ENCODE measurements at regions not wholly inside any gene's neighbourhood (a gene's known extent, or its start where the extent isn't known, plus 50 kb on each side); places are given as distances from the start of the nearest gene placed in this dataset.

DNA sequence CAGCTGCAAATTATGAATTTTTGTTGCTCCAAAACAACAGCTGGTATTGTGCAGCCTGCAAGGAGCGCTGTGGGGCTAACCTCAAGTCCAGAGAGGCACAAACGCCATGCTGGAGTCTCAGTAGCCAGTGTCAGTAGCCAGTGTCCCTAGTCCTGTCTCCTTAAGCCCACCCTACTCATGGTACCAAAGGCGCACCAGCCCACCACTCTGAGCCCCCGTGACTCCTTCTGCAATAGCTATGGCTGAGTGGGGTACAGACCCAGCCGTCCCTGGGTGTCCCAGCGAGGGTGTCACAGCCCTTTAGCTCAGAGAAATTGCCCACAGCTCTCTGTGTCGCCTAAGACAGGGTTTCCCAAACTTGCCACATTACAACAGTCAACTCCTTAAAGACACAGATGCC, 65.2 kb downstream of the ARL6IP4 start:
- Mint-ChIP-seq H3K27me3 (no peaks in the 10 kb centered on the region), H3K36me3 (ENCODE audit: low read depth) (no peaks in the 10 kb centered on the region), H3K9me3 (no peaks in the 10 kb centered on the region), H3K27ac (no peak overlapping the region), H3K4me1 (ENCODE audit: low read depth) (peaks cover 46% of the 10 kb centered on the region), H3K4me3 (no peak overlapping the region)
- no peak for DNase-seq

- H3K27ac Mint-ChIP-seq = no peak overlapping the region
Observed at GRCh38 chr12:123044351-123044750, 63.9 kb downstream of the ARL6IP4 start.

DNA sequence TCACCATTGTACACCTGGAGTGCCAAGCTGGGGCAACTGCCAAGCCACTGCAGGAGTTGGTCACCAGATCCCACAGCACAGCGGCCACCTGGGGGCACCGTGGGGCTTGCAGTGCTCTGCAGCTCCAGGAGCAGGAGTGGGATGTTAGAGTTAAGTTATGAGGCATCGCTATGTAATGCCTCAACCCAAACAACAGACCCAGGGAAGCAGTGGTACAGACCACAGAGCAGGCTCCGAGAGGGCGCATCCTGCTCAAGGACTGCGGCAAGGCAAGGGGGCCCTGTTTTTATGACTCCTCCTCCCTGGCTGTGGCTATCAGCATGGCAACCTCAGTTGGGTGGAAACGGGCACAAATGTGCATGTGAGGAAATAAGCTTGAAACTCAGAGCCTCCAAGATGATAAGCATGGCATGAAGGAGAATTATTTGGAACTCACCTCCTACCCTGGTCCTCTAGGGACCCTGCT, 63.1 kb downstream of the ARL6IP4 start:
- no peak overlapping the region for H3K4me3 Mint-ChIP-seq
- no peaks in the 10 kb centered on the region for H3K36me3 Mint-ChIP-seq (ENCODE audit: low read depth)
- peaks cover 35% of the 10 kb centered on the region for H3K4me1 Mint-ChIP-seq (ENCODE audit: low read depth)
- peak; percentile 80 for DNase-seq
- peak overlapping the region; percentile 54 for H3K27ac Mint-ChIP-seq
- no peaks in the 10 kb centered on the region for H3K27me3 Mint-ChIP-seq
- H3K9me3 Mint-ChIP-seq = no peaks in the 10 kb centered on the region

More at GRCh38 chr12:123044351-123044750, 63.9 kb downstream of the ARL6IP4 start:
- DNase-seq = no peak
- Mint-ChIP-seq H3K4me1 (ENCODE audit: low read depth) (peaks cover 38% of the 10 kb centered on the region), H3K27me3 (no peaks in the 10 kb centered on the region), H3K9me3 (no peaks in the 10 kb centered on the region), H3K36me3 (ENCODE audit: low read depth) (no peaks in the 10 kb centered on the region), H3K4me3 (no peak overlapping the region)

DNA sequence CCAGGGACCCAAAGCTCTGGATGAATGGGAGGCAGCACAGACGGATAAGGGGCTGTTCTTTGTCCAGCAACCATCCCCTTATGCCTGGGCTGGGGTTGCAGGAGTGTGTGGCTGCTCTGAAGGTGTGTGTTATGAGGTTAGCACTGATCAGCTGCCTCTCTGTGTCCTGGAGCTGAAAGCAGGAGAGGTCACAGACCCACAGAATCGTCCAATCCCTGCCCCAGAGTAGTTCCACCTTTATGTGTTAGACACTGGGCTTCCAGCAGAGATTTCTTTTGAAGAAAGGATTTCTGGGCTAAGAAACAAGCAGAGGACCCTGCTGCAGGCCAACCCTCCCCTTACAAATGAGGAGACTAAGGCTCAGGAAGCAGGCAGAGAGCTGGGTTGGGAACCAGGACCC, 62.4 kb downstream of the ARL6IP4 start:
- no peaks in the 10 kb centered on the region for H3K27me3 Mint-ChIP-seq
- no peak overlapping the region for H3K27ac Mint-ChIP-seq
- no peaks in the 10 kb centered on the region for H3K9me3 Mint-ChIP-seq
- H3K4me1 Mint-ChIP-seq (ENCODE audit: low read depth) = peaks cover 30% of the 10 kb centered on the region
- no peak overlapping the region for H3K4me3 Mint-ChIP-seq
- DNase-seq = no peak
- H3K36me3 Mint-ChIP-seq (ENCODE audit: low read depth) = no peaks in the 10 kb centered on the region

DNA sequence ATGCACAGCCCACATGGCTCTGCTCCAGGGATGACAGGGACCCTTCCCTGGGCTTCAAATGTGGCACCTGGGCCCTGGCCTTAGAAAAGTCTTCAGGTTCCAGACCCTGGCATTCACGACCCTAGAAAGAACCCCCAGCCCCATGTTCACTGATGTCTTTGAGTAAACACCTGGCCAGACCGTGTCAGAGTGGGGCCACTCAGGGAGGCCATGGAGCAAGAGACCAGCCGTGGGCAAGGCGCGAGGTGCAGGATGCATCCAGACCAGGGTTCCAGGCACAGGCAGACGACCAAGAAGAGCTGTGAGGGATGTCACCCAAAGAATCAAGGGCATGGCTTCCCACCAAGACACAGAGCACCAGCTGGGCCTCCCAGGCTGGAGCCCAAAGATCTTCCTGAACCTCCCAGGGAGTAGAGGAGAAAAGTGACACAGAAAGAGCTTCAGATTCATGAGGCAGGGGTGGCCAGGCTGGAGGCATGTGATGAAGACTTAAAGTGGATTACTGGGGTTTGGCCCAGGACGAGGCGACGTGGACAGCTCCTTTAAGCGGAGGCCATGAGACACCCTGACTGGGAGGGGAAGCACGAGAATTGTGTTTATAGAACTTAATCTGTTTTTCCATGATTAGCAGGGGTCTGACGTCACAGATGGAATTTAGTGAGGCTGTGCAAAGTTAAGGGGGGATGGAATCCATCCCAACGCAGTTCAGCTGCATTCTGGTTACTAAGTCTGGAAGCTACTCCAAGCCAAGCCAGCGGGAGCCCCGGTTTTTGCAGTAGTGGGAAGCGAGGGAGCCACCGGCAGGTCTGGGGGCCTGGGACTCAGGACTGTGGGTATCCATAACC, 61.6 kb downstream of the ARL6IP4 start:
- DNase-seq = no peak
- H3K4me3 Mint-ChIP-seq = no peak overlapping the region
- no peak overlapping the region for H3K27ac Mint-ChIP-seq
- no peaks in the 10 kb centered on the region for H3K9me3 Mint-ChIP-seq
- no peaks in the 10 kb centered on the region for H3K27me3 Mint-ChIP-seq
- H3K36me3 Mint-ChIP-seq (ENCODE audit: low read depth) = no peaks in the 10 kb centered on the region
- H3K4me1 Mint-ChIP-seq (ENCODE audit: low read depth) = peaks cover 27% of the 10 kb centered on the region

DNA sequence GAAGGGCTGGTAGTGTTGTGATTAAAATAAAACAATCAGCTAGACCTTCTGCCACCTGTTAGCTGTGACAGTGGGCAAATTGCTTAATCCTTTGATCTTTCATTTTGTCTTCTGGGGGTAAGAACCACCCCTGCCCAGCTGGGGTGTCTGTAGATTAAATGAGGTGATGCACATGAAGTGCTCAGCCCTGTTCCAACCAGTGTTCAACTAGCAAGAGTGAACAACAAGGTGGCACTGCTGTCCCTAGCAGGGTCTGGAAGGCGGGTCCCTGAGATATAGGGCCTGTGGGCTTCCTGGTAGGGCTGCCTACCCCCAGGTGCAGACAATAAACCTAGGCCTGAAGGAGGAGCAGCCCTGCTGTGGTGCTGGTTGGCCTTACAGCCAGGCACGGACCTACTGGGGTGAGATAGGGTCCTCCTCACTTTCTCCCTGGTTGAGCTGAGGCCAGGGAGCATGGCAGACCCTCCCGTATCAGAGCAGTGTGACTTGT, 60.6 kb downstream of the ARL6IP4 start:
- H3K27ac Mint-ChIP-seq = no peak overlapping the region
- H3K4me3 Mint-ChIP-seq = no peak overlapping the region

GRCh38 chr12:123040106-123040505, 59.6 kb downstream of the ARL6IP4 start:
- no peak overlapping the region for H3K4me3 Mint-ChIP-seq
- no peaks in the 10 kb centered on the region for H3K9me3 Mint-ChIP-seq
- H3K4me1 Mint-ChIP-seq (ENCODE audit: low read depth) = peaks cover 22% of the 10 kb centered on the region
- no peak overlapping the region for H3K27ac Mint-ChIP-seq
- no peak for DNase-seq
- no peaks in the 10 kb centered on the region for H3K27me3 Mint-ChIP-seq
- no peaks in the 10 kb centered on the region for H3K36me3 Mint-ChIP-seq (ENCODE audit: low read depth)

More for the DNA sequence above, 60.6 kb downstream of the ARL6IP4 start:
- Mint-ChIP-seq H3K36me3 (ENCODE audit: low read depth) (no peaks in the 10 kb centered on the region), H3K9me3 (no peaks in the 10 kb centered on the region), H3K27me3 (no peaks in the 10 kb centered on the region), H3K4me1 (ENCODE audit: low read depth) (peaks cover 22% of the 10 kb centered on the region)
- no peak for DNase-seq

GRCh38 chr12:123038966-123039365, 58.5 kb downstream of the ARL6IP4 start:
- H3K4me3 Mint-ChIP-seq = no peak overlapping the region
- H3K27ac Mint-ChIP-seq = no peak overlapping the region
- H3K9me3 Mint-ChIP-seq = no peaks in the 10 kb centered on the region
- peaks cover 23% of the 10 kb centered on the region for H3K4me1 Mint-ChIP-seq (ENCODE audit: low read depth)
- DNase-seq = no peak
- no peaks in the 10 kb centered on the region for H3K36me3 Mint-ChIP-seq (ENCODE audit: low read depth)
- H3K27me3 Mint-ChIP-seq = no peaks in the 10 kb centered on the region

DNA sequence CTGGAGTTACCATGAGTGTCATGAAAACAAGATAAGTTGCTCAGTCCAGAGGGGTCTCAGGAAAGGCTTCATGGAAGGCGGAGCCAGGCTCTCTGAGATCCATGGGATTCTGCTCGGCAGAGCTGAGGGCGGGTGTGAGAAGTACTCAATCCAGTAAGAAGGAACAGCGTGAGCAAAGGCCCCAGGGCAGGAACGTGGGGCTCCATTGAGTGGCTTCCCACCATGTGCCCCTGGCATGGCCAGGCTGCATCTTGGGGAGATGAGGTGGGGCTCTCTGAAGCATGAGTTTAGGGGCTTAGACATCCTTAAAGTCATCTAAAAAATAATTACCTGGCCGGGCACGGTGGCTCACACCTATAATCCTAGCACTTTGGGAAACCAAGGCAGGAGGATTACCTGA, 58.0 kb downstream of the ARL6IP4 start:
- H3K36me3 Mint-ChIP-seq (ENCODE audit: low read depth) = peaks cover 4% of the 10 kb centered on the region
- DNase-seq = no peak
- H3K27me3 Mint-ChIP-seq = no peaks in the 10 kb centered on the region
- no peaks in the 10 kb centered on the region for H3K9me3 Mint-ChIP-seq
- no peak overlapping the region for H3K27ac Mint-ChIP-seq
- peaks cover 23% of the 10 kb centered on the region for H3K4me1 Mint-ChIP-seq (ENCODE audit: low read depth)
- H3K4me3 Mint-ChIP-seq = no peak overlapping the region

DNA sequence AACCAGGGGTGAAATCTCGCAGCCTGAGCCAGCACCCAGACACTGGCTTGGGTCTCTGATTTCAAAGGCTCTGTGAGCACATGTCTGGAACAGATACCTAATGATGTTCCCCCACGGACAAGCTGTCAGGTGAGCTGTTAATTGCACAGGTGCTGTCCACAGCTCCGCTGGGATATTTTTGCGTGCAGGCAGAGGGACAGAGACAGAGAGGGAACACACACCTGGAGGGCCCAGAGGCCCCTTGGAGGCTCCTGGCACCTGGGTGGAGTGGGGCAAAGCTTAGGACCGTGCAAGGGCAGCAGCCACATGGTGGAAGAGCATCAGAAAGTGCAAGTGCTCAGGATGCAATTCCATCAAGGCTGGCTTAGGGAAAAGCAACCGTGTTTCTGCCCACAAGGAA, 57.3 kb downstream of the ARL6IP4 start:
- Mint-ChIP-seq H3K9me3 (no peaks in the 10 kb centered on the region), H3K36me3 (ENCODE audit: low read depth) (peaks cover 6% of the 10 kb centered on the region), H3K4me1 (ENCODE audit: low read depth) (peaks cover 22% of the 10 kb centered on the region), H3K4me3 (no peak overlapping the region), H3K27ac (no peak overlapping the region), H3K27me3 (no peaks in the 10 kb centered on the region)
- no peak for DNase-seq

DNA sequence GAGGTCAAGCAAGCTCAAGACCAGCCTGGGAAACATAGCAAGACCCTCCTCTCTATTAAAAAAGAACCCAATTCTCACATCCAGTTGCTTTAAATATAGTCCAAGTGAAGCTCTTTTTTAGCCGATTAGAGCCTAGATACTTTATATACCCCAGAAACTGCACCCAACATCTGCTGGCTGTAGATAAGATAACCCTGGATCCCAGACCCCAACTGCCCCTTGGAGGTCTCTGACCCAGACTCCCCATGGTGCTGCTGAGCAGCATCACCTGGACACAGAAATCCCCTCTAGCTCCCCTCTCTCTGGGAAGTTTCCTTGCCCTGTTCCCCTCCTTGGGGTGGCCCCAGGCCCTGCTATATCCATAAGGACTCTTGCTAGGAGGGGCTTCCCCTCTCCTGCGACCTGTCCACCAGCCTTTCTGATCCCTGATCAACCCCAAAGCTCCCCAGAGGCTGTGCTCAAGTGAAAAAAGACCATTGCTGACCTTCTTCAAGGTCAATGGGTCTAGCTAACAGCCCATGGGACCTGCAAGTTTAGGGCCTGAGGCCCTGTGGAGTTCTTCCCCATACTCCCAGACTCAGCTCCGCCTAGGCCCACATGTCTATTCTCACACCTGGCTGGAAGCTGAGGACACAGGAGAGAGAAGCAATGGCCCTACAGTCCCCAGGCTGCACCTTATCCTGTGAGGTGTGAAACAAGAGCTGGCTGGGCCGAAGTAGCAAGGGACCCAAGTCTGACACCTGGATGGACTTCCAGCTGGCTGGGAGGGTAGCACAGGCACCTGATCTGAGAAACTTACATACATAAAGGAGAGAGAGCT, 56.2 kb downstream of the ARL6IP4 start:
- Mint-ChIP-seq H3K9me3 (no peaks in the 10 kb centered on the region), H3K27me3 (no peaks in the 10 kb centered on the region), H3K4me1 (ENCODE audit: low read depth) (peaks cover 22% of the 10 kb centered on the region), H3K36me3 (ENCODE audit: low read depth) (peaks cover 6% of the 10 kb centered on the region), H3K4me3 (no peak overlapping the region), H3K27ac (no peak overlapping the region)
- DNase-seq = no peak

GRCh38 chr12:123035841-123036240, 55.4 kb downstream of the ARL6IP4 start:
- H3K4me1 Mint-ChIP-seq (ENCODE audit: low read depth) = peaks cover 22% of the 10 kb centered on the region
- no peak for DNase-seq
- H3K36me3 Mint-ChIP-seq (ENCODE audit: low read depth) = peaks cover 8% of the 10 kb centered on the region
- H3K27me3 Mint-ChIP-seq = no peaks in the 10 kb centered on the region
- peak overlapping the region; percentile 24 for H3K27ac Mint-ChIP-seq
- no peaks in the 10 kb centered on the region for H3K9me3 Mint-ChIP-seq
- no peak overlapping the region for H3K4me3 Mint-ChIP-seq

DNA sequence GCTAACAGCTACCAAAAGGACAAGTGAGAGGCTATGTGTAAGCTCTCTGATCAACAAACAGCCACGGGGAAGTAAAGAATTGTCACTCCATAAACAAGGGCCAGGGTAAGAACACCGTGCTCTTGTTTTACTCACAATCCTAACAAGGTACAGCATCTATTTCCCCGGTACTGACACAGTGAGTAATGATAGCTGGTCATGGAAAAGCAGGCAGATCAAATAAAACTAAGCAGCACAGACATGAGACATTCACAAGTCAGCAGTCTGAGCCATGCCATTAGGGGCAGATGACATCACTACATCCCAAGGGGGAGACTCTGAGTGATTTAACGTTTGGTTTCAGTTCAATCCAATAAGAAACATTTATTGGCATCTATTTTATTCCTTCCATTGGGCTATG, 54.4 kb downstream of the ARL6IP4 start:
- peaks cover 8% of the 10 kb centered on the region for H3K36me3 Mint-ChIP-seq (ENCODE audit: low read depth)
- H3K4me1 Mint-ChIP-seq (ENCODE audit: low read depth) = peaks cover 22% of the 10 kb centered on the region
- no peaks in the 10 kb centered on the region for H3K9me3 Mint-ChIP-seq
- H3K27ac Mint-ChIP-seq = peak overlapping the region; percentile 77
- no peak for DNase-seq
- H3K27me3 Mint-ChIP-seq = no peaks in the 10 kb centered on the region
- H3K4me3 Mint-ChIP-seq = no peak overlapping the region

GRCh38 chr12:123034022-123034541, 53.6 kb downstream of the ARL6IP4 start:
- H3K27ac Mint-ChIP-seq = peak overlapping the region; percentile 77
- H3K36me3 Mint-ChIP-seq (ENCODE audit: low read depth) = peaks cover 8% of the 10 kb centered on the region
- no peaks in the 10 kb centered on the region for H3K9me3 Mint-ChIP-seq
- H3K4me3 Mint-ChIP-seq = peak overlapping the region; percentile 19
- DNase-seq = no peak
- H3K4me1 Mint-ChIP-seq (ENCODE audit: low read depth) = peaks cover 25% of the 10 kb centered on the region
- no peaks in the 10 kb centered on the region for H3K27me3 Mint-ChIP-seq

Measured in activated T-cell treated with anti-CD3 and anti-CD28 coated beads, Interleukin-2, amount 50 U/mL, for 24 hours (primary cell).